Nephron (organoid): ENCODE measurements at regions not wholly inside any gene's neighbourhood (a gene's known extent, or its start where the extent isn't known, plus 50 kb on each side); places are given as distances from the start of the nearest gene placed in this dataset.

Source experiments
- H3K27ac Mint-ChIP-seq, 3 experiments: 2 replicates each; pipeline ENCODE4 v1.8.0; 2020; ENCODE audit warnings: mixed read lengths in 3 of 3, mild to moderate bottlenecking in 2 of 3, moderate library complexity in 1 of 3
- H3K27me3 Mint-ChIP-seq: 2 replicates; pipeline ENCODE4 v1.8.0; 2021; ENCODE audit warnings: low read depth, mild to moderate bottlenecking, moderate library complexity, mixed read lengths
- H3K36me3 Mint-ChIP-seq: 2 replicates; pipeline ENCODE4 v1.8.0; 2020; ENCODE audit warnings: low read depth, mixed read lengths
- H3K4me1 Mint-ChIP-seq: 2 replicates; pipeline ENCODE4 v1.8.0; 2020; ENCODE audit warnings: mixed read lengths
- H3K4me3 Mint-ChIP-seq, 3 experiments: 2 replicates each; pipeline ENCODE4 v1.8.0; 2020; ENCODE audit warnings: mild to moderate bottlenecking in 3 of 3, mixed read lengths in 3 of 3, moderate library complexity in 2 of 3
- H3K9me3 Mint-ChIP-seq: 2 replicates; pipeline ENCODE4 v1.8.0; 2020; ENCODE audit warnings: mixed read lengths
- CTCF ChIP-seq, 3 experiments: fragments of 200-600 bp; sonication (generic); IDR thresholded peaks; one replicate each; pipeline ENCODE4 v1.5.0; 2021; ENCODE audit warnings: antibody characterized with exemption in 3 of 3; ENCODE audit not compliant: unreplicated experiment in 3 of 3

DNA sequence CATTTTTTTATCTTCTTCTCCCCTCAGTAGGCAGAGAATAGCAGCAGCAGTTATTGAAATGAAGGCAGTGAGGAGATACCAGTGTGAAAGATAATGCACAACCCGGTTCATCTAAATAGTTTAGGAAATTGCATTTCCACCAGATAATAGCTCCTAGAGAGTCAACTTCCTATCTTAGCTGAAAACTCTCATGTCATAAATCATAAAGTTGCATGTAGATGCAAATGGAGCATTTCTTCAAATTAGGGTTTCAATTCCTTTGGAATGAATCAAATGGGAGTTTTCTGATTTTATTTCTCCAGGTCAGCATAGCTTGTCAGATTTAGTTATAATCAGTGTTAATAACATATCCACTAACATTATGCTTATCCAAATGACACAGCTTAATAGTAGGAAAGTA is 335.3 kb downstream of the CNTNAP4 start:
- no peak overlapping the region for H3K27ac Mint-ChIP-seq
- no peak for TF ChIP-seq CTCF (IDR thresholded peaks at IDR 0.05; ENCODE audit: unreplicated experiment in 3 of 3)
- H3K4me1 Mint-ChIP-seq, result peaks cover 23% of the 10 kb centered on the region
- H3K4me3 Mint-ChIP-seq, result no peak overlapping the region
- H3K27me3 Mint-ChIP-seq, result no peaks in the 10 kb centered on the region
- H3K36me3 Mint-ChIP-seq, result no peaks in the 10 kb centered on the region
- no peaks in the 10 kb centered on the region for H3K9me3 Mint-ChIP-seq

- Mint-ChIP-seq H3K27ac (no peak overlapping the region), H3K9me3 (no peaks in the 10 kb centered on the region), H3K36me3 (no peaks in the 10 kb centered on the region), H3K27me3 (no peaks in the 10 kb centered on the region), H3K4me1 (peaks cover 23% of the 10 kb centered on the region), H3K4me3 (no peak overlapping the region)
- no peak for TF ChIP-seq CTCF (IDR thresholded peaks at IDR 0.05; ENCODE audit: unreplicated experiment in 3 of 3)
Measured at GRCh38 chr16:76614269-76614668, 337.1 kb downstream of the CNTNAP4 start.

DNA sequence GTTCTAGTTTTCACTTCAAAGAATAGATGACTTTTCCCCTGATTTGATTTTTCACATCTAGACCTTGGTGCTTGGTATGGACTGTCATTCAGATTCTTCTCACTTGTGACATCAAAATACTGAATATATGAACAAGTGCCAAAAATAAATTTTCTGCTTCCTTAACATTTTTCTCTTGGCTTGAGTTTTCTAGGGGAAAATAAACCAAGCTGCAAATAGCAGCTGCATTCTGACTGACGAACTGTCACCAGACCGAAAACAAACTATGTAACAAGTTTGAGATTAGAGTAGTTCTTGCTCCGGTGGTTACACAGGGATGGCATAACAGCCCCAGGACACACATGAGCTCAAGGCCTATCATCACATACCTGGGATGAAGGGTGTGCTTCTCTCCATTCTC is 345.7 kb downstream of the CNTNAP4 start:
- no peaks in the 10 kb centered on the region for H3K9me3 Mint-ChIP-seq
- no peaks in the 10 kb centered on the region for H3K27me3 Mint-ChIP-seq
- no peak overlapping the region for H3K4me3 Mint-ChIP-seq
- no peaks in the 10 kb centered on the region for H3K4me1 Mint-ChIP-seq
- H3K36me3 Mint-ChIP-seq, result no peaks in the 10 kb centered on the region
- TF ChIP-seq CTCF (IDR thresholded peaks at IDR 0.05; ENCODE audit: unreplicated experiment in 3 of 3), result no peak
- no peak overlapping the region for H3K27ac Mint-ChIP-seq

DNA sequence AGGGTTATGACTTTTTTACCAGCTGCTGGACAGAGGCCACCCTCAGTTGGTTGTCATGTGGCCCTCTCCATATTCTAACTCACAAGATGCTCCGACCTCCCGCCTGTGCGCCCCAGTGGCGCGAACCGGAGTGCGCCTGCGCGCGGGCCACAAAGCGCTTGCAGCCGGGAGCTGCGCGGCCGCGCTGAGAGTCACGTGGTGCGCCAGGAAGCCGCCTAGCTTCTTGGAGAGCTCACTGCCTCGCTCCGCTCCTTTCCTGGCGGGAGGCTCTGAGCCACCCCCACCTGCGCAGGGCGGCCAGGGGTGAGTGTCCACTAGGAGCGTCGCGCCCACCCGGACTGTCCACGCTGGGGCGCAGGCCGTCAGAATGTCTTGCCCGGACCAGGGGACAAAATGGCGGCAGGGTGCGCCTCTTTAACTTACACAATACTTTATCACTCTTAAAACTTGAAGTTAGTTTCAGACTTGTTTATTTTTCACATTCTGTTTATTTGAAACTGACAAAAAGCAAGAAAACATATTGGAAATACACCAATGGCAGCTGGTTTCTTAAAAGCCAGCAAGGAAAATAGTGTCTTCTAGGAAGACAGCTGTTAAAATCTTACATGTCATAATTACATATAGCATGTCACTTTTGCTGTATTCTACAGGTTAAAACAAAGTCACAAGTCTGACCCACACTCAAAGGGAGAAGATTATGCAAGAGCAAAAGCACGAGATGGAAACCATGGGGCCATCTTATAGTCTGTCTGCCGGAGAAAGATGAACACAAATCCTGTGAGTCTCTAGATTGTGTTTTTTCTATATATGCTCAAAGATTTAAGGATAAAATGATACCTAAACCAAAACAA is 357.9 kb downstream of the CNTNAP4 start:
- H3K9me3 Mint-ChIP-seq, result peaks cover 24% of the 10 kb centered on the region
- no peaks in the 10 kb centered on the region for H3K4me1 Mint-ChIP-seq
- H3K4me3 Mint-ChIP-seq, result no peak overlapping the region
- no peak overlapping the region for H3K27ac Mint-ChIP-seq
- no peaks in the 10 kb centered on the region for H3K36me3 Mint-ChIP-seq
- no peaks in the 10 kb centered on the region for H3K27me3 Mint-ChIP-seq
- TF ChIP-seq CTCF (IDR thresholded peaks at IDR 0.05; ENCODE audit: unreplicated experiment in 3 of 3), result no peak

DNA sequence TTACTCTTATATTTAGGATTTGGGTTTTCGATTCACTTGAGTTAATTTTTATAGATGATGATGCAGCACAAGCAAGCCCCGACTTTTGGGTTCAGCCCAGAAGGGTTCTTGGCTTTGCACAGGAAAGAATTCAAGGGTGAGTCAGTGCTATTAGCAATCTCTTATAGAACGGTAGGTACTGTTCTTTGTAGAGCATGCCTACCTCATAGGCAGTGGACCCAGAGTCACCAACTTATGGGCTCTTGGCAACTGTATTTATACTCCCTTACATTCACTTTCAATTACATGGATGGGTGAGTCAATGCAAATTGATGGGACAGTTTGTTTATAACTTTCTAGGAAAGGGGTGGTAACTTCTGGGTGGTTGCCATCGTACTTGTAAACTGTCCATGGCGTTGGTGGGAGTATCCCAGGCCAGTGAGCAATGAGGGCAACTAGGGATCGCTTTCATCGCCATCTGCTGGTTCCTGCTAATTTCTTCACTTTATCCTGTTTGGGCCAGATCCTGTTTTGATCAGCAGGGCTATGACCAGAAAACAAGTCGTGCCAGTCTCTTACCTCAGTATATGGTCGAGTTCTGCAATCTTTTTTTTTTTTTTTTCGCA is 362.6 kb downstream of the CNTNAP4 start:
- no peaks in the 10 kb centered on the region for H3K4me1 Mint-ChIP-seq
- H3K4me3 Mint-ChIP-seq, result no peak overlapping the region
- no peak overlapping the region for H3K27ac Mint-ChIP-seq
- no peaks in the 10 kb centered on the region for H3K27me3 Mint-ChIP-seq
- no peaks in the 10 kb centered on the region for H3K36me3 Mint-ChIP-seq
- peak in 2 of 3 experiments; percentile 12 to 13 for TF ChIP-seq CTCF (IDR thresholded peaks at IDR 0.05; ENCODE audit: unreplicated experiment in 3 of 3)
- H3K9me3 Mint-ChIP-seq, result no peaks in the 10 kb centered on the region

DNA sequence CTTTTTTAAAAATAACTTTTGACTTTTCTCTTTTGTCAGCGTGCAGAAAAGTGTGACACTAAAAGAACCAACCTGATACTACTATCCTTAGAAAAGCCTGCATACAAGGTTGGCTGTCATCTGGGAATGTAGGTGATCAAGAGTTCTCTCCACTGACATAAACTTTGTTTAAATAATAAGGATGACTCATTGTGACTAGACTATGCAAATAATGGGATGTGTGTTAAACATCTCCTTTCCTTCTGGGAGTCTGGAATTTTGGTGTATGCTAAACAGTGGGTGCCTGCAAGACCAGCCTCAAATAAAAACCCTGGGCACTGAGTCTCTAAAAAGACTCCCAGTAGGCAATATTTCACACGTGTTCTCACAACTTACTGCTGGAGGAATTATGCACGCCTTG is 373.4 kb downstream of the CNTNAP4 start:
- Mint-ChIP-seq H3K4me3 (no peak overlapping the region), H3K4me1 (peaks cover 4% of the 10 kb centered on the region), H3K27me3 (no peaks in the 10 kb centered on the region), H3K27ac (no peak overlapping the region), H3K36me3 (no peaks in the 10 kb centered on the region), H3K9me3 (peaks cover 3% of the 10 kb centered on the region)
- no peak for TF ChIP-seq CTCF (IDR thresholded peaks at IDR 0.05; ENCODE audit: unreplicated experiment in 3 of 3)
